Vagina (tissue), 2 donors: ENCODE measurements at regions not wholly inside any gene's neighbourhood (a gene's known extent, or its start where the extent isn't known, plus 50 kb on each side); places are given as distances from the start of the nearest gene placed in this dataset.

Source experiments
- CTCF ChIP-seq, 3 experiments: fragments of 450-650 bp in 2 of 3; fragments of 200-600 bp in 1 of 3; sonication (generic) in 1 of 3; IDR thresholded peaks; one replicate each; pipeline ENCODE4 v1.5.1; 2017 to 2019; ENCODE audit warnings: antibody characterized with exemption in 3 of 3, mild to moderate bottlenecking in 2 of 3, moderate library complexity in 2 of 3
- POLR2A ChIP-seq, 2 donors: fragments of 450-650 bp; IDR thresholded peaks; one replicate each; pipeline ENCODE4 v1.6.1; 2017; ENCODE audit warnings: antibody characterized with exemption in 2 of 2, mild to moderate bottlenecking in 2 of 2, moderate library complexity in 2 of 2

- no peak for TF ChIP-seq CTCF (IDR thresholded peaks at IDR 0.05)
- TF ChIP-seq POLR2A (IDR thresholded peaks at IDR 0.05): no peak
These were observed 231.3 kb downstream of the ENC1 start for GRCh38 chr5:74409166-74409706.
